ENCODE measurements at regions not wholly inside any gene's neighbourhood (a gene's known extent, or its start where the extent isn't known, plus 50 kb on each side); places are given as distances from the start of the nearest gene placed in this dataset.

- DNase-seq (ENCODE audit: low spot score) = no peak
- TF ChIP-seq CTCF (IDR thresholded peaks at IDR 0.05; ENCODE audit: borderline replicate concordance, control extremely low read depth, extremely low read depth, insufficient read depth, missing control alignments) = no peak
- in situ Hi-C loops (cut with MboI; ENCODE audit: low sequenced_read_pairs, unreplicated experiment) = no loop called here
Observed at GRCh38 chr9:107945961-107946360, 456.4 kb upstream of the KLF4 start.

- DNase-seq (ENCODE audit: low spot score) = no peak
- in situ Hi-C loops (cut with MboI; ENCODE audit: low sequenced_read_pairs, unreplicated experiment) = no loop called here
- no peak for TF ChIP-seq CTCF (IDR thresholded peaks at IDR 0.05; ENCODE audit: borderline replicate concordance, control extremely low read depth, extremely low read depth, insufficient read depth, missing control alignments)
Observed at GRCh38 chr9:107945493-107945892, 455.9 kb upstream of the KLF4 start.

GRCh38 chr9:107944387-107944786, 454.8 kb upstream of the KLF4 start:
- no peak for DNase-seq (ENCODE audit: low spot score)
- no peak for TF ChIP-seq CTCF (IDR thresholded peaks at IDR 0.05; ENCODE audit: borderline replicate concordance, control extremely low read depth, extremely low read depth, insufficient read depth, missing control alignments)
- in situ Hi-C loops (cut with MboI; ENCODE audit: low sequenced_read_pairs, unreplicated experiment) = no loop called here

GRCh38 chr9:107943901-107944300, 454.3 kb upstream of the KLF4 start:
- no peak for DNase-seq (ENCODE audit: low spot score)
- in situ Hi-C loops (cut with MboI; ENCODE audit: low sequenced_read_pairs, unreplicated experiment) = no loop called here
- no peak for TF ChIP-seq CTCF (IDR thresholded peaks at IDR 0.05; ENCODE audit: borderline replicate concordance, control extremely low read depth, extremely low read depth, insufficient read depth, missing control alignments)

GRCh38 chr9:107942856-107943255, 453.3 kb upstream of the KLF4 start:
- DNase-seq (ENCODE audit: low spot score) = no peak
- in situ Hi-C loops (cut with MboI; ENCODE audit: low sequenced_read_pairs, unreplicated experiment) = no loop called here
- TF ChIP-seq CTCF (IDR thresholded peaks at IDR 0.05; ENCODE audit: borderline replicate concordance, control extremely low read depth, extremely low read depth, insufficient read depth, missing control alignments) = no peak

GRCh38 chr9:107942291-107942690, 452.7 kb upstream of the KLF4 start:
- DNase-seq (ENCODE audit: low spot score) = no peak
- in situ Hi-C loops (cut with MboI; ENCODE audit: low sequenced_read_pairs, unreplicated experiment) = no loop called here
- TF ChIP-seq CTCF (IDR thresholded peaks at IDR 0.05; ENCODE audit: borderline replicate concordance, control extremely low read depth, extremely low read depth, insufficient read depth, missing control alignments) = no peak
